Activated T-cell treated with anti-CD3 and anti-CD28 coated beads, Interleukin-2, amount 50 U/mL, for 24 hours (primary cell): ENCODE measurements at regions not wholly inside any gene's neighbourhood (a gene's known extent, or its start where the extent isn't known, plus 50 kb on each side); places are given as distances from the start of the nearest gene placed in this dataset.

Source experiments
- DNase-seq: peaks from one replicate; pipeline ENCODE4 v3.0.0-alpha.2; 2020
- H3K27ac Mint-ChIP-seq: 2 replicates; pipeline ENCODE4 v1.8.0; 2020; ENCODE audit warnings: mild to moderate bottlenecking, mixed read lengths
- H3K27me3 Mint-ChIP-seq: 2 replicates; pipeline ENCODE4 v1.8.0; 2020; ENCODE audit warnings: mixed read lengths
- H3K36me3 Mint-ChIP-seq: 2 replicates; pipeline ENCODE4 v1.8.0; 2020; ENCODE audit warnings: low read depth, mixed read lengths
- H3K4me1 Mint-ChIP-seq: 2 replicates; pipeline ENCODE4 v1.8.0; 2020; ENCODE audit warnings: low read depth, mixed read lengths
- H3K4me3 Mint-ChIP-seq: 2 replicates; pipeline ENCODE4 v1.8.0; 2020; ENCODE audit warnings: mild to moderate bottlenecking, moderate library complexity, mixed read lengths
- H3K9me3 Mint-ChIP-seq: 2 replicates; pipeline ENCODE4 v1.8.0; 2020; ENCODE audit warnings: mixed read lengths

GRCh38 chr2:234665304-234665703, 168.4 kb upstream of the ARL4C start:
- no peaks in the 10 kb centered on the region for H3K36me3 Mint-ChIP-seq
- H3K4me1 Mint-ChIP-seq = no peaks in the 10 kb centered on the region
- DNase-seq = no peak
- H3K27ac Mint-ChIP-seq = no peak overlapping the region
- H3K27me3 Mint-ChIP-seq = peaks cover 25% of the 10 kb centered on the region
- peaks cover 11% of the 10 kb centered on the region for H3K9me3 Mint-ChIP-seq
- no peak overlapping the region for H3K4me3 Mint-ChIP-seq

GRCh38 chr2:234661849-234662248, 165.0 kb upstream of the ARL4C start:
- DNase-seq = no peak
- Mint-ChIP-seq H3K27ac (no peak overlapping the region), H3K4me3 (no peak overlapping the region), H3K4me1 (no peaks in the 10 kb centered on the region), H3K36me3 (no peaks in the 10 kb centered on the region), H3K27me3 (peaks cover 9% of the 10 kb centered on the region), H3K9me3 (peaks cover 17% of the 10 kb centered on the region)

- Mint-ChIP-seq H3K9me3 (peaks cover 17% of the 10 kb centered on the region), H3K27ac (no peak overlapping the region)
Measured at GRCh38 chr2:234661175-234661574, 164.3 kb upstream of the ARL4C start.

GRCh38 chr2:234655706-234656105, 158.8 kb upstream of the ARL4C start:
- DNase-seq = no peak
- peaks cover 6% of the 10 kb centered on the region for H3K9me3 Mint-ChIP-seq
- H3K4me1 Mint-ChIP-seq = no peaks in the 10 kb centered on the region
- H3K27ac Mint-ChIP-seq = no peak overlapping the region
- H3K27me3 Mint-ChIP-seq = peaks cover 32% of the 10 kb centered on the region
- H3K4me3 Mint-ChIP-seq = no peak overlapping the region
- no peaks in the 10 kb centered on the region for H3K36me3 Mint-ChIP-seq

More at GRCh38 chr2:234661175-234661574, 164.3 kb upstream of the ARL4C start:
- H3K4me3 Mint-ChIP-seq = no peak overlapping the region
- peaks cover 4% of the 10 kb centered on the region for H3K27me3 Mint-ChIP-seq
- no peak for DNase-seq
- no peaks in the 10 kb centered on the region for H3K36me3 Mint-ChIP-seq
- no peaks in the 10 kb centered on the region for H3K4me1 Mint-ChIP-seq

GRCh38 chr2:234650911-234651310, 154.0 kb upstream of the ARL4C start:
- Mint-ChIP-seq H3K27me3 (peaks cover 38% of the 10 kb centered on the region), H3K36me3 (no peaks in the 10 kb centered on the region), H3K4me1 (no peaks in the 10 kb centered on the region), H3K9me3 (no peaks in the 10 kb centered on the region), H3K4me3 (no peak overlapping the region), H3K27ac (no peak overlapping the region)
- no peak for DNase-seq

GRCh38 chr2:234649951-234650350, 153.1 kb upstream of the ARL4C start:
- H3K9me3 Mint-ChIP-seq = no peaks in the 10 kb centered on the region
- no peak overlapping the region for H3K4me3 Mint-ChIP-seq
- H3K27ac Mint-ChIP-seq = no peak overlapping the region

GRCh38 chr2:234643407-234643806, 146.5 kb upstream of the ARL4C start:
- DNase-seq = no peak
- peaks cover 14% of the 10 kb centered on the region for H3K27me3 Mint-ChIP-seq
- no peaks in the 10 kb centered on the region for H3K36me3 Mint-ChIP-seq
- H3K9me3 Mint-ChIP-seq = peaks cover 11% of the 10 kb centered on the region
- H3K4me1 Mint-ChIP-seq = no peaks in the 10 kb centered on the region
- no peak overlapping the region for H3K4me3 Mint-ChIP-seq
- no peak overlapping the region for H3K27ac Mint-ChIP-seq

More at GRCh38 chr2:234649951-234650350, 153.1 kb upstream of the ARL4C start:
- H3K36me3 Mint-ChIP-seq = no peaks in the 10 kb centered on the region
- H3K27me3 Mint-ChIP-seq = peaks cover 38% of the 10 kb centered on the region
- no peak for DNase-seq
- H3K4me1 Mint-ChIP-seq = no peaks in the 10 kb centered on the region

- Mint-ChIP-seq H3K9me3 (peaks cover 13% of the 10 kb centered on the region), H3K36me3 (no peaks in the 10 kb centered on the region), H3K27ac (no peak overlapping the region), H3K27me3 (peaks cover 14% of the 10 kb centered on the region), H3K4me3 (no peak overlapping the region), H3K4me1 (no peaks in the 10 kb centered on the region)
- no peak for DNase-seq
Measured at GRCh38 chr2:234641086-234641485, 144.2 kb upstream of the ARL4C start.

- Mint-ChIP-seq H3K4me1 (no peaks in the 10 kb centered on the region), H3K9me3 (peaks cover 13% of the 10 kb centered on the region), H3K4me3 (no peak overlapping the region), H3K27ac (no peak overlapping the region), H3K36me3 (no peaks in the 10 kb centered on the region), H3K27me3 (peaks cover 14% of the 10 kb centered on the region)
- DNase-seq = no peak
Measured at GRCh38 chr2:234640657-234641056, 143.8 kb upstream of the ARL4C start.

- H3K4me3 Mint-ChIP-seq = no peak overlapping the region
- peaks cover 14% of the 10 kb centered on the region for H3K27me3 Mint-ChIP-seq
- H3K27ac Mint-ChIP-seq = no peak overlapping the region
- peaks cover 13% of the 10 kb centered on the region for H3K9me3 Mint-ChIP-seq
- no peak for DNase-seq
- H3K4me1 Mint-ChIP-seq = no peaks in the 10 kb centered on the region
- no peaks in the 10 kb centered on the region for H3K36me3 Mint-ChIP-seq
Measured at GRCh38 chr2:234638966-234639365, 142.1 kb upstream of the ARL4C start.

GRCh38 chr2:234635284-234635683, 138.4 kb upstream of the ARL4C start:
- H3K4me1 Mint-ChIP-seq = no peaks in the 10 kb centered on the region
- H3K27ac Mint-ChIP-seq = no peak overlapping the region
- H3K36me3 Mint-ChIP-seq = no peaks in the 10 kb centered on the region
- H3K9me3 Mint-ChIP-seq = peaks cover 2% of the 10 kb centered on the region
- no peak overlapping the region for H3K4me3 Mint-ChIP-seq
- peaks cover 6% of the 10 kb centered on the region for H3K27me3 Mint-ChIP-seq
- no peak for DNase-seq

- H3K9me3 Mint-ChIP-seq = peaks cover 2% of the 10 kb centered on the region
- no peak overlapping the region for H3K4me3 Mint-ChIP-seq
- H3K36me3 Mint-ChIP-seq = no peaks in the 10 kb centered on the region
- H3K27ac Mint-ChIP-seq = no peak overlapping the region
- no peaks in the 10 kb centered on the region for H3K4me1 Mint-ChIP-seq
- no peak for DNase-seq
- H3K27me3 Mint-ChIP-seq = peaks cover 11% of the 10 kb centered on the region
Measured at GRCh38 chr2:234633581-234634230, 136.8 kb upstream of the ARL4C start.

GRCh38 chr2:234632527-234633391, 135.9 kb upstream of the ARL4C start:
- Mint-ChIP-seq H3K9me3 (no peaks in the 10 kb centered on the region), H3K4me3 (no peak overlapping the region), H3K4me1 (no peaks in the 10 kb centered on the region), H3K27me3 (peaks cover 12% of the 10 kb centered on the region), H3K27ac (no peak overlapping the region), H3K36me3 (no peaks in the 10 kb centered on the region)
- no peak for DNase-seq

- Mint-ChIP-seq H3K36me3 (no peaks in the 10 kb centered on the region), H3K4me3 (no peak overlapping the region), H3K27ac (no peak overlapping the region), H3K4me1 (no peaks in the 10 kb centered on the region), H3K9me3 (no peaks in the 10 kb centered on the region), H3K27me3 (peaks cover 12% of the 10 kb centered on the region)
- DNase-seq = no peak
Measured at GRCh38 chr2:234631646-234632514, 135.0 kb upstream of the ARL4C start.
